Loucy (cell line): ENCODE measurements at regions not wholly inside any gene's neighbourhood (a gene's known extent, or its start where the extent isn't known, plus 50 kb on each side); places are given as distances from the start of the nearest gene placed in this dataset.

ENCODE experiments used
- H2AFZ ChIP-seq: fragments of 200-600 bp; sonication (generic); 2 replicates; pipeline ENCODE4 v1.6.0; 2016; ENCODE audit warnings: antibody characterized with exemption, mild to moderate bottlenecking, low read length, moderate library complexity
- H3F3A ChIP-seq: fragments of 200-600 bp; 2 replicates; pipeline ENCODE4 v1.6.0; 2016; ENCODE audit warnings: antibody characterized with exemption, low read depth, mild to moderate bottlenecking
- H3K27me3 ChIP-seq: fragments of 200-600 bp; sonication (generic); 2 replicates; pipeline ENCODE4 v1.6.1; 2014; ENCODE audit warnings: low read length, mild to moderate bottlenecking; ENCODE audit not compliant: insufficient read depth, poor library complexity, severe bottlenecking
- H3K36me3 ChIP-seq: fragments of 200-600 bp; sonication (generic); 2 replicates; pipeline ENCODE4 v1.6.1; 2016; ENCODE audit warnings: low read length; ENCODE audit not compliant: insufficient read depth
- H3K4me1 ChIP-seq: fragments of 200-600 bp; sonication (generic); 2 replicates; pipeline ENCODE4 v1.5.1; 2014; ENCODE audit warnings: low read length, mild to moderate bottlenecking; ENCODE audit not compliant: insufficient read depth, poor library complexity, severe bottlenecking
- H3K4me2 ChIP-seq: fragments of 200-600 bp; sonication (generic); 2 replicates; pipeline ENCODE4 v1.6.0; 2014; ENCODE audit warnings: antibody characterized with exemption, low read length, low read depth, mild to moderate bottlenecking; ENCODE audit not compliant: poor library complexity, severe bottlenecking
- H3K4me3 ChIP-seq: fragments of 200-600 bp; sonication (generic); 2 replicates; pipeline ENCODE4 v1.5.1; 2014; ENCODE audit warnings: low read length, mild to moderate bottlenecking, mixed read lengths; ENCODE audit not compliant: poor library complexity, severe bottlenecking
- H3K79me2 ChIP-seq: fragments of 200-600 bp; sonication (generic); 2 replicates; pipeline ENCODE4 v1.6.1; 2014; ENCODE audit warnings: low read length; ENCODE audit not compliant: insufficient read depth
- H3K9ac ChIP-seq: fragments of 200-600 bp; sonication (generic); 2 replicates; pipeline ENCODE4 v1.6.0; 2014; ENCODE audit warnings: mild to moderate bottlenecking, low read depth, low read length, moderate library complexity; ENCODE audit not compliant: poor library complexity, severe bottlenecking
- H3K9me2 ChIP-seq: fragments of 200-600 bp; sonication (generic); replicated peaks from 2 replicates; pipeline ENCODE4 v1.6.1; 2016; ENCODE audit warnings: low read depth, low read length, mixed read lengths
- H3K9me3 ChIP-seq: fragments of 200-600 bp; sonication (generic); 2 replicates; pipeline ENCODE4 v1.6.1; 2014; ENCODE audit warnings: mild to moderate bottlenecking, antibody characterized with exemption, low read length, low read depth; ENCODE audit not compliant: insufficient read depth
- H4K20me1 ChIP-seq: fragments of 200-600 bp; sonication (generic); 2 replicates; pipeline ENCODE4 v1.6.0; 2014; ENCODE audit warnings: antibody characterized with exemption, low read length, mild to moderate bottlenecking; ENCODE audit not compliant: insufficient read depth, poor library complexity, severe bottlenecking
- EZH2phosphoT487 ChIP-seq: fragments of 200-600 bp; IDR thresholded peaks from 2 replicates; pipeline ENCODE4 v1.6.1; 2018; ENCODE audit warnings: antibody characterized with exemption, mild to moderate bottlenecking, moderate library complexity, borderline replicate concordance
- TF ChIP-seq, protein P1 (sequence below): fragments of 200-600 bp; sonication (generic); conservative IDR thresholded peaks from 2 replicates; pipeline ENCODE4 v1.5.1; 2014; ENCODE audit warnings: mild to moderate bottlenecking, antibody characterized with exemption, low read length

DNA sequence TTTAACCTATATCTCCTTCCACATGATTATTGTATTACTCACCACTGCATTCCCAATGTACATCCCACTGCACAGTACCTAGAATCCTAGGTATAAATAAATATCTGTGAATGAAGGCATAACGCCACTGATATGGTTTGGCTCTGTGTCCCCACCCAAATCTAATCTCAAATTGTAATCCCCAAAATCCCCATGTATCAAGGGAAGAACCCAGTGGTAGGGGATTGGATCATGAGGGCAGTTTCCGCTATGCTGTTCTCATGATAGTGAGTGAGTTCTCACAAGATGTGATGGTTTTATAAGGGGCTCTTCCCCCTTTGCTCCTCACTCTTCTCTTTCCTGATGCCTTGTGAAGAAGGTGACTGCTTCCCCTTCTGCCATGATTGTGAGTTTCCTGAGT lies 599.0 kb upstream of the ADGRL2 start:
- H3K27me3 ChIP-seq: no peaks in the 10 kb centered on the region
- H3K9me3 ChIP-seq: no peaks in the 10 kb centered on the region
- H3K9ac ChIP-seq: no peak overlapping the region
- no peaks in the 10 kb centered on the region for H3F3A ChIP-seq
- no peak overlapping the region for H3K4me3 ChIP-seq
- H3K79me2 ChIP-seq: no peaks in the 10 kb centered on the region
- H3K4me1 ChIP-seq: no peaks in the 10 kb centered on the region
- no peak overlapping the region for H2AFZ ChIP-seq
- H3K9me2 ChIP-seq: no peaks in the 10 kb centered on the region
- no peaks in the 10 kb centered on the region for H4K20me1 ChIP-seq
- TF ChIP-seq, protein P1, sequence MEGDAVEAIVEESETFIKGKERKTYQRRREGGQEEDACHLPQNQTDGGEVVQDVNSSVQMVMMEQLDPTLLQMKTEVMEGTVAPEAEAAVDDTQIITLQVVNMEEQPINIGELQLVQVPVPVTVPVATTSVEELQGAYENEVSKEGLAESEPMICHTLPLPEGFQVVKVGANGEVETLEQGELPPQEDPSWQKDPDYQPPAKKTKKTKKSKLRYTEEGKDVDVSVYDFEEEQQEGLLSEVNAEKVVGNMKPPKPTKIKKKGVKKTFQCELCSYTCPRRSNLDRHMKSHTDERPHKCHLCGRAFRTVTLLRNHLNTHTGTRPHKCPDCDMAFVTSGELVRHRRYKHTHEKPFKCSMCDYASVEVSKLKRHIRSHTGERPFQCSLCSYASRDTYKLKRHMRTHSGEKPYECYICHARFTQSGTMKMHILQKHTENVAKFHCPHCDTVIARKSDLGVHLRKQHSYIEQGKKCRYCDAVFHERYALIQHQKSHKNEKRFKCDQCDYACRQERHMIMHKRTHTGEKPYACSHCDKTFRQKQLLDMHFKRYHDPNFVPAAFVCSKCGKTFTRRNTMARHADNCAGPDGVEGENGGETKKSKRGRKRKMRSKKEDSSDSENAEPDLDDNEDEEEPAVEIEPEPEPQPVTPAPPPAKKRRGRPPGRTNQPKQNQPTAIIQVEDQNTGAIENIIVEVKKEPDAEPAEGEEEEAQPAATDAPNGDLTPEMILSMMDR: no peak
- no peak for TF ChIP-seq EZH2phosphoT487
- no peak overlapping the region for H3K4me2 ChIP-seq
- no peaks in the 10 kb centered on the region for H3K36me3 ChIP-seq

DNA sequence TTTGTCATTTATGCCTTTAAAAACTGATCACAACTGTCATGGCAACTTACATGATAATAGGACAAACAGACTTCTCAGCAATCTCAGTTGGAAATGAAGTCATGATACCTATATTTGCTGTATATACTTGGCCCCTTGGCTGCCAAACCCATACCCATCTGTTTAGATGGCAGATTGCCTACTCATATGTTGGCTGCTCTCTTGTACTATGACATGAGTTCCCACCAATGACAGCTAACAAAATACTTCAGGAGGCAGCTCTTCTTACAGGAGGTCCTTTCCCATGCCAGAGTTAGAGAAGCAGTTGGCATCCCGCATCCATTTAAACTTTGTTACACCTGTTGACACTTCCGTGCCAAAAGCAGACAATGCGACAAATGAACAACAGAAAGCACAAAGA lies 603.1 kb upstream of the ADGRL2 start:
- Histone ChIP-seq H3K4me3 (no peak overlapping the region), H3K27me3 (no peaks in the 10 kb centered on the region), H3K36me3 (no peaks in the 10 kb centered on the region), H3K4me1 (no peaks in the 10 kb centered on the region), H4K20me1 (no peaks in the 10 kb centered on the region), H3K9me2 (no peaks in the 10 kb centered on the region), H3K9me3 (no peaks in the 10 kb centered on the region), H3K4me2 (no peak overlapping the region), H3K9ac (no peak overlapping the region), H3K79me2 (no peaks in the 10 kb centered on the region), H2AFZ (no peak overlapping the region), H3F3A (no peaks in the 10 kb centered on the region)
- TF ChIP-seq EZH2phosphoT487: no peak
- TF ChIP-seq, protein P1: no peak

DNA sequence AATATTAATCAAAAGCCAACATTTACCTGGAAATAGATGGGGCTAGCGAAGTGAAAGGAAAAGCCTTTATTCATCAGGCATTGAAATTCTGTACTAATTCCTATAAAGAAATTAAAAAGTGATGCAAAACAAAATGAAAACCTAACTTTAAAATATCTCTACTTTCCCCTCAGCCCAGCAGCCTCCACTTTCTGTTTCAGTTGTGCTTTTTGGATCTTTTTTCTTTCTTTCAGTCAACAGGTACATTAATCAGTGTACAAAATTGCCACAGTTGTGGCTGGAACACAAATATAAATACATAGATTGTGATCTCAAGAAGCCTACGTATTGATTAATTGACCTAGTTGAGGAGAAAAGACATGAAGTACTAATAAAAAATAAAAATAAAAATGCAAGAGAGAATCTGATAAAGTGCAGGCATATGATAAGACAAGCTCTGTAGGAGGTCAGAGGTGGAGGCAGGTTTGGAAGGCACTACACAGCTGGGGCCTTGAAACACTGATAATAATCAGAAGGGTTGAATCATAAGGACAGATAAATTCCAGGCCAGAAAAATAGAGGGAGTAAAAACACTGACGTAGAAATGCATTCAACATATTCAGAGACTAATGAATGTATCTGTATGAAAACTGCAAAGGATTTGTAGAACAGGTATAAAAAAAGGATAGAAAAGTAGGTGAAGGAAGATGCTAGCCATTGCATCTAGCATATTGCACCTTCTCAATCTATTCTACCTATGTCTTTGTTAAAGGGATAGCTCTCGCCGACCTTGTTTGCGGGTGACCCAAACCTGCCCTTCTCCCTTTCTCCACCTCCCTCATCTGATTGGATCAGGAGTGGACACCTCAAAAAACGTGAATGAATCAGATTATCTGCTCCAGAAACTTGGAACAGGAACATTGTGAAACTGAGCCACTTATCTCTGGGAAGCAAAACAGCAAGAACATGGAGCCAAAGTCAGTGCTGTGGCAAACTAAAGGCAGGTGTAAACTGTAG lies 607.8 kb upstream of the ADGRL2 start:
- no peaks in the 10 kb centered on the region for H3K36me3 ChIP-seq
- H3K4me3 ChIP-seq: no peak overlapping the region
- no peaks in the 10 kb centered on the region for H3K9me2 ChIP-seq
- H2AFZ ChIP-seq: no peak overlapping the region
- H3K4me2 ChIP-seq: no peak overlapping the region
- H3F3A ChIP-seq: no peaks in the 10 kb centered on the region
- TF ChIP-seq EZH2phosphoT487: no peak
- TF ChIP-seq, protein P1: no peak
- no peaks in the 10 kb centered on the region for H3K27me3 ChIP-seq
- no peaks in the 10 kb centered on the region for H3K9me3 ChIP-seq
- H3K9ac ChIP-seq: no peak overlapping the region
- H3K4me1 ChIP-seq: no peaks in the 10 kb centered on the region
- H3K79me2 ChIP-seq: no peaks in the 10 kb centered on the region
- H4K20me1 ChIP-seq: no peaks in the 10 kb centered on the region
